HEK293 (cell line): ENCODE measurements at regions not wholly inside any gene's neighbourhood (a gene's known extent, or its start where the extent isn't known, plus 50 kb on each side); places are given as distances from the start of the nearest gene placed in this dataset.

Experiments used
- ZBTB17 ChIP-seq: fragments of 450-650 bp; formaldehyde crosslinking; IDR thresholded peaks from 2 replicates; pipeline ENCODE4 v1.5.1; 2016; ENCODE audit warnings: missing biosample characterization, missing genetic modification characterization
- ZNF37A ChIP-seq: fragments of 450-650 bp; IDR thresholded peaks from 2 replicates; pipeline ENCODE4 v1.5.1; 2018; ENCODE audit warnings: missing biosample characterization, missing genetic modification characterization

DNA sequence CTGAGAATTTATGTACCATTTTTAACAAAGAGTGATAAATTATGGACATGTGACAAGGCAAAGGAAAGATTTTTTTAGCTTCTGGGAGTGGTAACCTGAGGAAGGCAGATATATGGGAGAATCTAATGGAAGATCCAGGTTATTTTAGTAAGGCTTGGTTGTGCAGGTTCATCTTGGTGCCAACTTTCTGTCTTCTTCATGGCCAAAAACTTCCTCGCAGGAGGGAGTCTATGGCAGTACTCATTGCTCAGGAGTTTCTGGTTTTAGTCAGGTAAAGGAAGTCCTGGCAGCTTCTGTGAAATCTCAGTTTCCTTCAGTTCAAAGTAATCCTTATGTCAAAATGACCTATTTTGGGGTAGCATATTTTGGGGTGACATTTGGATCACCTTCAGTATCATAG lies 248.3 kb upstream of the KCNN2 start:
- TF ChIP-seq ZNF37A (tag by site-specific recombination) (no peak), ZBTB17 (tag by site-specific recombination) (no peak)
